ENCODE measurements at regions not wholly inside any gene's neighbourhood (a gene's known extent, or its start where the extent isn't known, plus 50 kb on each side); places are given as distances from the start of the nearest gene placed in this dataset.

GRCh38 chr1:58891347-58891746, 107.5 kb upstream of the JUN start:
- no peak for TF ChIP-seq CTCF (IDR thresholded peaks at IDR 0.05; ENCODE audit: poor library complexity)
- TF ChIP-seq EZH2 (IDR thresholded peaks at IDR 0.05; ENCODE audit: borderline replicate concordance): no peak
- no peak for TF ChIP-seq EZH2phosphoT487 (IDR thresholded peaks at IDR 0.05; ENCODE audit: low read depth, severe bottlenecking, unreplicated experiment)

All from hepatocyte (in vitro differentiated cells).